ENCODE measurements at regions not wholly inside any gene's neighbourhood (a gene's known extent, or its start where the extent isn't known, plus 50 kb on each side); places are given as distances from the start of the nearest gene placed in this dataset.

DNA sequence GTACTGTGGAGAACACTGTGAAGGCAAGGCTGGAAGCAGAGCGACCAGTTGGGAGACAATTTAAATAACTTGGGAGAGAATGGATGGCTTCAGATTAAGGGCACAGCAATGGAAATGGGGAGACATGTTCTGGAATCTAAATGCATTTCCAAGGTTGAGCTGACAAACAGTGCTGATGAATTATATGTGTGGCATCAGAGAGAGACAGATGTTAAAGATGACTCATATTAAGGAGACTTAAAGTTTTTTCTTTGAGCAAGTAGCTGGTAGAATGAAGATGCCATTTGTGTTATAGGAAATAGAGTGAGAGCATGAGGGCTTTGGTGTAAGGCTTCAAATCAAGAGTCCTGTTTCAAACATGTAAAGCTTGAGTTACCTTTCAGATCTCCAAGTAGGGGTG, 441.8 kb downstream of the SETBP1 start:
- Histone ChIP-seq H3K4ac (ENCODE audit: low read depth, low read length) (no peak overlapping the region), H2AK5ac (ENCODE audit: low read depth, low read length) (no peak overlapping the region), H3K27ac (ENCODE audit: insufficient read depth, low read length) (no peak overlapping the region), H3K9me3 (ENCODE audit: control insufficient read depth, insufficient read depth, low read length) (no peaks in the 10 kb centered on the region), H3K9me1 (ENCODE audit: insufficient read depth, low read length) (no peaks in the 10 kb centered on the region), H2AK9ac (replicated peaks; ENCODE audit: low read depth, low read length, poor library complexity) (no peak overlapping the region), H4K5ac (ENCODE audit: low read depth, low read length) (no peak overlapping the region), H2BK120ac (ENCODE audit: low read depth, low read length) (no peak overlapping the region), H2BK5ac (ENCODE audit: low read depth, low read length, poor library complexity, severe bottlenecking) (no peak overlapping the region), H3K27me3 (ENCODE audit: control insufficient read depth, insufficient read depth, low read length) (peaks cover 2% of the 10 kb centered on the region; the same call in 1 of the 2 replicates), H2AFZ (replicated peaks; ENCODE audit: low read length, poor library complexity) (no peak overlapping the region), H3K56ac (ENCODE audit: extremely low read depth, insufficient read depth, low read length) (no peak overlapping the region), H3K23ac (ENCODE audit: low read depth, low read length) (no peak overlapping the region), H2BK20ac (ENCODE audit: low read depth, low read length) (no peak overlapping the region), H3K36me3 (ENCODE audit: control insufficient read depth, insufficient read depth, low read length) (no peaks in the 10 kb centered on the region), H3K4me2 (ENCODE audit: low read depth, low read length) (no peak overlapping the region), H4K91ac (ENCODE audit: insufficient read depth, low read depth, low read length) (no peak overlapping the region), H4K20me1 (ENCODE audit: insufficient read depth, low read length) (no peaks in the 10 kb centered on the region), H2BK15ac (ENCODE audit: low read depth, low read length) (no peak overlapping the region), H3K4me3 (ENCODE audit: insufficient read depth, low read depth, low read length) (no peak overlapping the region), H3K4me1 (ENCODE audit: control insufficient read depth, insufficient read depth, low read length) (no peaks in the 10 kb centered on the region), H3K9ac (ENCODE audit: low read depth, low read length) (no peak overlapping the region), H3K14ac (replicated peaks; ENCODE audit: low read depth, low read length) (no peak overlapping the region), H4K8ac (ENCODE audit: low read depth in 2 of 2, low read length in 2 of 2) (no peak overlapping the region), H3K79me1 (ENCODE audit: low read depth in 1 of 2, low read length in 2 of 2) (no peaks in the 10 kb centered on the region), H3K18ac (ENCODE audit: low read depth, low read length) (no peak overlapping the region)
- DNase-seq (no peak), ATAC-seq (ENCODE audit: low read depth) (no peak)
- POLR2A ChIA-PET (ENCODE audit: unreplicated experiment), result no interaction called here
- no TSS peak for BruUV-seq (replicated peaks)
- TF ChIP-seq SMC3 (IDR thresholded peaks at IDR 0.05; ENCODE audit: low read depth, low read length) (no peak), RAD21 (IDR thresholded peaks at IDR 0.05; ENCODE audit: low read length) (no peak), CHD1 (IDR thresholded peaks at IDR 0.05; ENCODE audit: low read depth, low read length) (no peak), MAFK (IDR thresholded peaks at IDR 0.05; ENCODE audit: low read depth, low read length) (no peak), RFX5 (IDR thresholded peaks at IDR 0.05; ENCODE audit: low read depth, low read length) (no peak), USF2 (IDR thresholded peaks at IDR 0.05; ENCODE audit: low read depth, low read length) (no peak), CEBPB (IDR thresholded peaks at IDR 0.05; ENCODE audit: low read depth, low read length) (no peak), FOS (IDR thresholded peaks at IDR 0.05; ENCODE audit: low read depth, low read length) (no peak), MXI1 (IDR thresholded peaks at IDR 0.05; ENCODE audit: borderline replicate concordance, low read depth, low read length) (no peak), RCOR1 (IDR thresholded peaks at IDR 0.05; ENCODE audit: insufficient replicate concordance, low read length) (no peak), POLR2A (IDR thresholded peaks at IDR 0.05; ENCODE audit: low read depth, low read length) (no peak), NFE2L2 (IDR thresholded peaks at IDR 0.05; ENCODE audit: low read depth, low read length) (no peak), MAZ (IDR thresholded peaks at IDR 0.05; ENCODE audit: borderline replicate concordance, low read depth, low read length) (no peak), BHLHE40 (IDR thresholded peaks at IDR 0.05; ENCODE audit: low read depth, low read length) (no peak)
- TF ChIP-seq, protein P1, sequence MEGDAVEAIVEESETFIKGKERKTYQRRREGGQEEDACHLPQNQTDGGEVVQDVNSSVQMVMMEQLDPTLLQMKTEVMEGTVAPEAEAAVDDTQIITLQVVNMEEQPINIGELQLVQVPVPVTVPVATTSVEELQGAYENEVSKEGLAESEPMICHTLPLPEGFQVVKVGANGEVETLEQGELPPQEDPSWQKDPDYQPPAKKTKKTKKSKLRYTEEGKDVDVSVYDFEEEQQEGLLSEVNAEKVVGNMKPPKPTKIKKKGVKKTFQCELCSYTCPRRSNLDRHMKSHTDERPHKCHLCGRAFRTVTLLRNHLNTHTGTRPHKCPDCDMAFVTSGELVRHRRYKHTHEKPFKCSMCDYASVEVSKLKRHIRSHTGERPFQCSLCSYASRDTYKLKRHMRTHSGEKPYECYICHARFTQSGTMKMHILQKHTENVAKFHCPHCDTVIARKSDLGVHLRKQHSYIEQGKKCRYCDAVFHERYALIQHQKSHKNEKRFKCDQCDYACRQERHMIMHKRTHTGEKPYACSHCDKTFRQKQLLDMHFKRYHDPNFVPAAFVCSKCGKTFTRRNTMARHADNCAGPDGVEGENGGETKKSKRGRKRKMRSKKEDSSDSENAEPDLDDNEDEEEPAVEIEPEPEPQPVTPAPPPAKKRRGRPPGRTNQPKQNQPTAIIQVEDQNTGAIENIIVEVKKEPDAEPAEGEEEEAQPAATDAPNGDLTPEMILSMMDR (conservative IDR thresholded peaks at IDR 0.05; ENCODE audit: low read depth, low read length), result no peak
- TF ChIP-seq, protein P2, sequence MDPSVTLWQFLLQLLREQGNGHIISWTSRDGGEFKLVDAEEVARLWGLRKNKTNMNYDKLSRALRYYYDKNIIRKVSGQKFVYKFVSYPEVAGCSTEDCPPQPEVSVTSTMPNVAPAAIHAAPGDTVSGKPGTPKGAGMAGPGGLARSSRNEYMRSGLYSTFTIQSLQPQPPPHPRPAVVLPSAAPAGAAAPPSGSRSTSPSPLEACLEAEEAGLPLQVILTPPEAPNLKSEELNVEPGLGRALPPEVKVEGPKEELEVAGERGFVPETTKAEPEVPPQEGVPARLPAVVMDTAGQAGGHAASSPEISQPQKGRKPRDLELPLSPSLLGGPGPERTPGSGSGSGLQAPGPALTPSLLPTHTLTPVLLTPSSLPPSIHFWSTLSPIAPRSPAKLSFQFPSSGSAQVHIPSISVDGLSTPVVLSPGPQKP (IDR thresholded peaks at IDR 0.05; ENCODE audit: borderline replicate concordance, low read depth, low read length), result no peak
- CTCF ChIA-PET, result interaction anchor here (0.7 kb wide), 1 partner anchor 80 kb away, joined by 3 read pairs; no protein-coding TSS in a partner anchor
- dilution Hi-C loops (cut with HindIII; ENCODE audit: low sequenced_read_pairs, unreplicated experiment), result no loop called here
- 67% methylated on average over 1 of the region's 1 CpG; no CpG with 5 or more reads in 1 of the 2 experiments for WGBS, 2 experiments (ENCODE audit: extremely low coverage in 2 of 2, insufficient read length in 1 of 2)
- in situ Hi-C loops (cut with MboI; ENCODE audit: low sequenced_read_pairs), result no loop called here
- intact Hi-C loops (cut with micrococcal nuclease), result no loop called here

Data from IMR-90 (cell line).